H9 (cell line): ENCODE measurements at regions not wholly inside any gene's neighbourhood (a gene's known extent, or its start where the extent isn't known, plus 50 kb on each side); places are given as distances from the start of the nearest gene placed in this dataset.
A peak's percentile ranks its signal among the peaks of the same experiment; 100 is the strongest.

Experiments
- DNase-seq: peaks from one replicate; pipeline ENCODE4 v3.0.0-alpha.2; 2017
- H2AFZ ChIP-seq: one replicate; pipeline ENCODE4 v1.6.1; 2013; ENCODE audit warnings: mild to moderate bottlenecking, low read length, control low read depth, moderate library complexity
- H2AK5ac ChIP-seq: 2 replicates; pipeline ENCODE4 v1.6.1; 2013; ENCODE audit warnings: low read length, control low read depth, mixed read lengths; ENCODE audit not compliant: insufficient read length
- H2BK120ac ChIP-seq: one replicate; pipeline ENCODE4 v1.6.1; 2013; ENCODE audit warnings: low read depth, mild to moderate bottlenecking, low read length, control low read depth, inconsistent platforms; ENCODE audit not compliant: poor library complexity, severe bottlenecking
- H2BK12ac ChIP-seq: 2 replicates; pipeline ENCODE4 v1.6.1; 2013; ENCODE audit warnings: low read length, control low read depth, mixed read lengths, low read depth; ENCODE audit not compliant: insufficient read length
- H2BK15ac ChIP-seq: 2 replicates; pipeline ENCODE4 v1.6.1; 2013; ENCODE audit warnings: low read depth, low read length, control low read depth
- H2BK20ac ChIP-seq: one replicate; pipeline ENCODE4 v1.6.1; 2013; ENCODE audit warnings: low read depth, mild to moderate bottlenecking, low read length, control low read depth, inconsistent platforms; ENCODE audit not compliant: poor library complexity, severe bottlenecking
- H2BK5ac ChIP-seq: 2 replicates; pipeline ENCODE4 v1.6.1; 2013; ENCODE audit warnings: low read length, control low read depth, mixed read lengths; ENCODE audit not compliant: insufficient read length
- H3K14ac ChIP-seq: 2 replicates; pipeline ENCODE4 v1.6.1; 2013; ENCODE audit warnings: low read length, control low read depth; ENCODE audit not compliant: insufficient read depth
- H3K18ac ChIP-seq: 2 replicates; pipeline ENCODE4 v1.6.1; 2013; ENCODE audit warnings: low read depth, mild to moderate bottlenecking, mixed read lengths, low read length, control low read depth; ENCODE audit not compliant: insufficient read length
- H3K23ac ChIP-seq: 2 replicates; pipeline ENCODE4 v1.6.1; 2013; ENCODE audit warnings: low read length, control low read depth, mixed read lengths, low read depth; ENCODE audit not compliant: insufficient read length
- H3K23me2 ChIP-seq: 2 replicates; pipeline ENCODE4 v1.6.1; 2013; ENCODE audit warnings: low read depth, mild to moderate bottlenecking, mixed read lengths, low read length, control low read depth; ENCODE audit not compliant: insufficient read length, poor library complexity, severe bottlenecking
- H3K27ac ChIP-seq: 2 replicates; pipeline ENCODE4 v1.5.1; 2013; ENCODE audit warnings: low read length, control low read depth, mixed read lengths, low read depth; ENCODE audit not compliant: insufficient read length
- H3K27me3 ChIP-seq: 2 replicates; pipeline ENCODE4 v1.6.1; 2013; ENCODE audit warnings: low read length, control low read depth, inconsistent platforms; ENCODE audit not compliant: insufficient read depth
- H3K4ac ChIP-seq: 2 replicates; pipeline ENCODE4 v1.6.1; 2013; ENCODE audit warnings: low read depth, mild to moderate bottlenecking, control low read depth, inconsistent platforms, low read length, moderate library complexity
- H3K4me1 ChIP-seq: 2 replicates; pipeline ENCODE4 v1.6.1; 2013; ENCODE audit warnings: low read length, control low read depth, inconsistent platforms; ENCODE audit not compliant: insufficient read depth
- H3K4me2 ChIP-seq: 2 replicates; pipeline ENCODE4 v1.6.1; 2013; ENCODE audit warnings: low read length, control low read depth, mixed read lengths; ENCODE audit not compliant: insufficient read length, insufficient read depth
- H3K56ac ChIP-seq: 2 replicates; pipeline ENCODE4 v1.6.1; 2013; ENCODE audit warnings: low read depth, mild to moderate bottlenecking, mixed read lengths, low read length, control low read depth; ENCODE audit not compliant: insufficient read length
- H3K79me1 ChIP-seq: 2 replicates; pipeline ENCODE4 v1.6.1; 2013; ENCODE audit warnings: low read depth, mild to moderate bottlenecking, moderate library complexity, low read length, control low read depth, inconsistent platforms; ENCODE audit not compliant: insufficient read depth, poor library complexity, severe bottlenecking
- H3K79me2 ChIP-seq: 2 replicates; pipeline ENCODE4 v1.6.1; 2013; ENCODE audit warnings: low read length, control low read depth, inconsistent platforms; ENCODE audit not compliant: insufficient read depth
- H3K9ac ChIP-seq: 2 replicates; pipeline ENCODE4 v1.6.1; 2013; ENCODE audit warnings: low read length, control low read depth, mixed read lengths; ENCODE audit not compliant: insufficient read length; ENCODE audit errors: extremely low read depth
- H3K9me3 ChIP-seq: one replicate; pipeline ENCODE4 v1.6.1; 2013; ENCODE audit warnings: low read depth, low read length, inconsistent platforms; ENCODE audit not compliant: control insufficient read depth
- H3T11ph ChIP-seq: one replicate; pipeline ENCODE4 v1.6.1; 2013; ENCODE audit warnings: mild to moderate bottlenecking, low read length, control low read depth, inconsistent platforms
- H4K20me1 ChIP-seq: one replicate; pipeline ENCODE4 v1.6.1; 2013; ENCODE audit not compliant: control insufficient read depth, insufficient read length, insufficient read depth
- H4K5ac ChIP-seq: 2 replicates; pipeline ENCODE4 v1.6.1; 2013; ENCODE audit warnings: low read depth, mild to moderate bottlenecking, mixed read lengths, low read length, control low read depth; ENCODE audit not compliant: insufficient read length
- H4K8ac ChIP-seq: replicated peaks from 2 replicates; pipeline ENCODE4 v1.6.1; 2013; ENCODE audit warnings: low read length, control low read depth, mixed read lengths, low read depth; ENCODE audit not compliant: insufficient read length
- H4K91ac ChIP-seq: 2 replicates; pipeline ENCODE4 v1.6.1; 2013; ENCODE audit warnings: low read depth, mild to moderate bottlenecking, moderate library complexity, mixed read lengths, low read length, control low read depth; ENCODE audit not compliant: insufficient read length
- H3K27ac Mint-ChIP-seq, 3 experiments: 2 replicates in 2 of 3; 3 replicates in 1 of 3; pipeline ENCODE4 v1.8.0; 2020 to 2021; ENCODE audit warnings: mixed read lengths in 3 of 3, mild to moderate bottlenecking in 1 of 3, moderate library complexity in 1 of 3
- H3K27me3 Mint-ChIP-seq: 2 replicates; pipeline ENCODE4 v1.8.0; 2021; ENCODE audit warnings: low read depth, mild to moderate bottlenecking, moderate library complexity, mixed read lengths
- H3K36me3 Mint-ChIP-seq, 3 experiments: 2 replicates in 2 of 3; 3 replicates in 1 of 3; pipeline ENCODE4 v1.8.0; 2020 to 2021; ENCODE audit warnings: low read depth in 3 of 3, mixed read lengths in 3 of 3; ENCODE audit not compliant: insufficient read depth in 1 of 3
- H3K4me1 Mint-ChIP-seq, 2 experiments: 2 replicates each; pipeline ENCODE4 v1.8.0; 2020; ENCODE audit warnings: mixed read lengths in 2 of 2
- H3K4me3 Mint-ChIP-seq, 2 experiments: 2 replicates in 1 of 2; 3 replicates in 1 of 2; pipeline ENCODE4 v1.8.0; 2020 to 2021; ENCODE audit warnings: mild to moderate bottlenecking in 2 of 2, mixed read lengths in 2 of 2, moderate library complexity in 1 of 2
- H3K9me3 Mint-ChIP-seq, 2 experiments: 2 replicates in 1 of 2; 3 replicates in 1 of 2; pipeline ENCODE4 v1.8.0; 2020; ENCODE audit warnings: mild to moderate bottlenecking in 2 of 2, mixed read lengths in 2 of 2, moderate library complexity in 1 of 2
- WGBS: extraction: QIAGEN DNeasy Blood & Tissue Kit; methylation state at CpG from one replicate; pipeline ENCODE4 v1.1.7; 2013; ENCODE audit warnings: missing lambda C conversion rate, low lambda C conversion rate, mixed read lengths; ENCODE audit not compliant: insufficient read length; ENCODE audit errors: extremely low coverage; 5-methylcytosine and 5-hydroxymethylcytosine counted together
- TF ChIP-seq, protein P1 (sequence below): fragments of 200-600 bp; sonication (generic); conservative IDR thresholded peaks from 3 replicates; pipeline ENCODE4 v1.8.0; 2021; ENCODE audit warnings: antibody characterized with exemption, mild to moderate bottlenecking

DNA sequence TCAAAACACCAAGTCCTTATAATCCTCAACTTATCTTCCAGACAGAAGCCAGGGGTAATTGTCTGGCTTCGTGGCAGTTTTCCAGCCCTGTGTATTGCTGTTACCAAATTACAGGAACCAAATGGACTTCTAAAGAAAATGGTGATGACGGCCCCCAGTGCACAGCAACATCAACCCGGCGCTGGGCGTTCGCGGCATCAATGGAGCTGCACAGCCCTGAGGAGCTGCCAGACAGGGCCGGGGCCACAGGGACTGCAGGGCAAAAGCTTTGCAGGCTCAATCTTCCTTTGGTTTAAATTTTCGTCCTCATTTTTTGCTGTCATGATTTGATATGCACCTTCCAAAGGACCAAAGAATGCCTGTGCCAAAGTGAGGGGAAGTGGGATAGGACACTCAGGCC is 292.5 kb downstream of the BRD1 start:
- Histone ChIP-seq H3K4me1 (peaks cover 8% of the 10 kb centered on the region; the same call in 1 of the 2 replicates), H4K8ac (no peak overlapping the region), H3K56ac (no peak overlapping the region), H3K9ac (no peak overlapping the region), H2AK5ac (no peak overlapping the region), H3T11ph (no peak overlapping the region), H4K91ac (peak overlapping the region; percentile 98), H3K27me3 (no peaks in the 10 kb centered on the region; the same call in 1 of the 2 replicates), H3K23me2 (peaks cover 3% of the 10 kb centered on the region), H2BK20ac (no peak overlapping the region), H3K23ac (no peak overlapping the region), H4K5ac (no peak overlapping the region), H2BK15ac (no peak overlapping the region), H3K18ac (no peak overlapping the region), H2AFZ (no peak overlapping the region), H4K20me1 (no peaks in the 10 kb centered on the region), H3K79me1 (no peaks in the 10 kb centered on the region), H3K4ac (peak overlapping the region; percentile 91; the same call in 1 of the 2 replicates), H3K4me2 (no peak overlapping the region), H2BK120ac (no peak overlapping the region), H2BK5ac (no peak overlapping the region), H3K9me3 (no peaks in the 10 kb centered on the region), H3K79me2 (no peaks in the 10 kb centered on the region), H3K14ac (0 out of 2 replicates have a peak overlapping the region, but pooled peaks have one; percentile 11), H2BK12ac (no peak overlapping the region), H3K27ac (no peak overlapping the region)
- Mint-ChIP-seq H3K27ac (peak overlapping the region; percentile 95 to 99 (median 97); a peak in 6 of 7 replicates), H3K4me1 (peaks cover 53 to 66% of the 10 kb centered on the region in 2 experiments), H3K27me3 (peaks cover 2% of the 10 kb centered on the region), H3K4me3 (peak overlapping the region in 1 of 2 experiments; percentile 45; a peak in 1 of 5 replicates), H3K9me3 (no peaks in the 10 kb centered on the region), H3K36me3 (no peaks in the 10 kb centered on the region)
- DNase-seq = peak; percentile 20
- no CpG with 5 or more reads among the region's 9 CpGs for WGBS
- TF ChIP-seq, protein P1, sequence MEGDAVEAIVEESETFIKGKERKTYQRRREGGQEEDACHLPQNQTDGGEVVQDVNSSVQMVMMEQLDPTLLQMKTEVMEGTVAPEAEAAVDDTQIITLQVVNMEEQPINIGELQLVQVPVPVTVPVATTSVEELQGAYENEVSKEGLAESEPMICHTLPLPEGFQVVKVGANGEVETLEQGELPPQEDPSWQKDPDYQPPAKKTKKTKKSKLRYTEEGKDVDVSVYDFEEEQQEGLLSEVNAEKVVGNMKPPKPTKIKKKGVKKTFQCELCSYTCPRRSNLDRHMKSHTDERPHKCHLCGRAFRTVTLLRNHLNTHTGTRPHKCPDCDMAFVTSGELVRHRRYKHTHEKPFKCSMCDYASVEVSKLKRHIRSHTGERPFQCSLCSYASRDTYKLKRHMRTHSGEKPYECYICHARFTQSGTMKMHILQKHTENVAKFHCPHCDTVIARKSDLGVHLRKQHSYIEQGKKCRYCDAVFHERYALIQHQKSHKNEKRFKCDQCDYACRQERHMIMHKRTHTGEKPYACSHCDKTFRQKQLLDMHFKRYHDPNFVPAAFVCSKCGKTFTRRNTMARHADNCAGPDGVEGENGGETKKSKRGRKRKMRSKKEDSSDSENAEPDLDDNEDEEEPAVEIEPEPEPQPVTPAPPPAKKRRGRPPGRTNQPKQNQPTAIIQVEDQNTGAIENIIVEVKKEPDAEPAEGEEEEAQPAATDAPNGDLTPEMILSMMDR = no peak
